Right kidney (tissue), 1 donor: ENCODE measurements at regions not wholly inside any gene's neighbourhood (a gene's known extent, or its start where the extent isn't known, plus 50 kb on each side); places are given as distances from the start of the nearest gene placed in this dataset.

ENCODE experiments used
- DNase-seq: peaks from one replicate; pipeline ENCODE4 v3.0.0-alpha.2; 2016

DNA sequence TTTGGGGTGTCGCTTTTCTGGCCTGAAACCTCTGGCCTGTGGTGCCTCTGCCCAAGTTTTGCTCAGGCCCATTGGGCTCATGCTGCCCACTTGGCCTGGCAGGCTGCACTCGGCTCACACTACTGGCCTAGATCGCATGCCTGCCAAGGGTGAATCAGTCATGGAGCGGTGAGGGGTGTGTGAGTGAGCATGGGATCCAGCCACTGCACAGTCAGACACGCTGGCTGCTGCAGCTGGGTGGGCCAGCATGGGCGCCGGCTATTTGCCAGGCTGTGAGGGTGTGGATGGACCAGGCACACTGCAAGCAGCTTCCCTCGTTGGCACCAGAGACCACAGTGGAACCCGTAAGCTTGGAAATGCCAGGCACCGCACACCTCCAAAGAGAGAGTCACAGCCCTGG, 145.4 kb upstream of the CNR1 start:
- DNase-seq = no peak

DNA sequence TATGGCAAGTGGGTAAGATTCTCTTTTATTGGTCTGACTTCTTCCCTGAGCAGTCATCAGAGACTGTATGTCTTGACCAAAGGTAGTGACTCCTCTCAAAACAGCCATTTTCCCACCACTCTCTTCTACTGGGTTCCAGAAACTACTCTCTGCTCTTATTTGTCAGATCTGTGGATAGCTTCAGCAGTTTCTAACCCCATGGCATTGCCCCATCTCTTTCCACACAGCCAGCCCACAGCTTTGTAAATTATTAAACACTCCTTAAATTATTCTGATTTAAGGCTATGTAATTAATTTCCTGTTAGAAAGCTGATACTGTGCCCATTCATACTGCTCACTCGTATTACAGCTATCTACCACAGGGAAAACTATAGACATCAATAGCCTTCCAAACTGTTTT, 138.4 kb upstream of the CNR1 start:
- DNase-seq = no peak

DNA sequence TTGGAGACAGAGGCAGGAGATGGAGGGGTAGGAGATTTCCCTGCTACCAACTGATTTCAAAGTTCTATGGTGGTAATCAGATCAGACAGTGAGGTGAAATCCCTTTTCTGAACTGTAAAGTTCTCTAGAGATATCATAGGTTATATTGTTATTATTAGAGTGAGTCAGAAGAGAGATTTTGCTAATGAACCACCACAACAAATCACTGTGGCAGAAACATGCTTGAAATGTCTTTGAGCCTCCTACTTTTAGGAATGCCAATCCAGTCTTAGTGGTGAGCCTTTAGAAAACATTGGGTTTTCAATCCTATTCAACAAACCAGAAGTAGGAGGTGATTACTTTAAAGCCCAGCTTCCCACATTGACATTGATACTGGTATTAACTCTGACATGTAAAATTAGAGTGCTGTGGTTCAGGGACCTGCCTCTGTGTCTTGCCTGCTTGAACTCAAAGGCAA, 136.7 kb upstream of the CNR1 start:
- DNase-seq = no peak

DNA sequence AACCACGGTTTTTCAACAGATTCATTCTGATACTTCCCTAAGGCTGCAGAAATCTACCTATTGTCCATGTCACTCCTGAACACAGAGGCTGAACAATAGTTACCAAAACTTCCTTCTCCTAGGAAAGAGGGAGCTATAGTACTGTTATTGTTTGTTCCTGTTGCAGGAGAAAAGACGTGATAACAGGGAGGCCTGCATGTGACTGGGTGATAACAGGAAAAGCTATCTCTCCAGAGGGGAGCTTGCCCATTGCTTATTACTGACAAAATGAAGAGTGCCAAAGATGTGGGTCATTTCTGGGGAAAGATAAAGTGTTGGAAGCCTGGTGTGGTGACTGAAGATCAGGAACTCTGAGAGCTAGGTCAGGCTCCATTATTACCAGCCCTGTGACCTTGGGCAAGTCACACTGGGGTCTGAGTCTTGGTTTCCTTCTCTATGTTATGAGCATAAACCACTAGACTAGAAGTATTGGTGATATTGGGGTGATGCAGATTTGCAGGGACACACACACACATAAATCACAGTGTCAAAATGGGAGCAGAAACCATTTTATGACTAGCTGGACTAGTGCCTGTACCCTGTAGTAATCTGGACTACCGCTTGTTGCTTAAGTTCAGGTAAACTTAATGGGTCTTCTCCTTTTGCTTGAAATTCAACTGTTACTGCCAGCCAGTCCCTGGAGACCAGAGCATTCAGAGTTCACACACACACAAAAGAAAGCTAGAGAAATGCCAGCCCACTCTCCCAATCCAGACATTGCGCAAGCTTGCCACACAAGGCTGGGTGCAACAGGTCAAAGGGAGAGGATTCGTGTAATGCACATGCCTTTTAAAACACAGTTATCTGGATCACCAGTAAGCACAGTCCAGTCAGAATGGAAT, 136.0 kb upstream of the CNR1 start:
- DNase-seq = no peak

DNA sequence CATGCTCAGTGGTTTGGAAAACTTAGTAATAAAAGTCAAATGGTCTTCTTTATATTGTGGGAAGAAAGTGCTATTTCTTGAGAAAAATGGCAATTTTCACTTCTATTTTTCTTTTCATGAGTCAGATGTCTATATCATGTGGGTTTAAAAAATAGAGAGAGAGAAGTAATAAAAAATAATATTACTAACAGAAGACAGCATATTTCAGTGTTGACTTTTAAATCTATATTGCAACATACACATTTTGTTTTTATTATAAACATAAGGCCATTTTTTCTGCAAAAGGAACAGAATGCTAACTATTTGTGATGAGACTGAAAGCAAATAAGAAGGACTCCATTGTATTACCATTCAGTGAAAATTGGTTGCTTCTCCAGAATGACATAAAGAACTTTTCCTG, 135.1 kb upstream of the CNR1 start:
- no peak for DNase-seq

DNA sequence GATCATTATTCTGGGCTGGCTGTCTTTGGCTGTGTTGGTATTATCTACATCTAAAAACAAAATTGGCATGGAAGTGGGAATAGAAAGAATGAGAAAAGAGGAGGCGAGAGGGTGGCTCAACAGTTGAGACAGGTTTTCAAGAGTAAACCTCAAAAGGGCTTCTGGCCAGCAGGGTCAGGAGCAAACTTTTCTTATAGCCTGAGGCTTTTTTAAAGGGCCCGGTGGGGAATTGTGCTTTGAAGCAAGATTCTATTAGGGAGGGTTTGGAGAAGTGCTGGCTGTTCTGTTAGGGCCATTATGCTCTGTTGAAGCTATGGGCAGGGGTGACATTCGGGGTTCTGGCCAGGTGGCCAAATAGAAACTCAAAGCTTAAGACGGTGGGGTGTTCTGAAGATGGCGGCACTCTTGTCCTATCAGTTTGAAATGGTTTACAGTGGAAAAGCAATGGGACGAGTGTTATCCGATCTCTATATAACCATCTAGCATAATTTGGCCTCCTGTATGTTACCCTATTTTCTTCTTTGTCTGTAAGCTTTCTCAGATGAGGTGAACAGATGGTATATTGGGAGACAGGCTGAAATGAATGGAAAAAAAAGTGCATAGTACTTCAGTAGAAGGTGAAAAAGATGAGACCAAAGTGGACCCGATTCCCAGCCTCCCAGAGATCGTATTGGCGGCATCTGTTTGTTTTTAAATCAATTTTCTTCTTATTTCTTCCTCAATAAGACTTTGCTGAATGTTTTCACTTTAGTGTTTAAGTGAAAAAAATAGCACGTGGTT, 132.1 kb upstream of the CNR1 start:
- no peak for DNase-seq

DNA sequence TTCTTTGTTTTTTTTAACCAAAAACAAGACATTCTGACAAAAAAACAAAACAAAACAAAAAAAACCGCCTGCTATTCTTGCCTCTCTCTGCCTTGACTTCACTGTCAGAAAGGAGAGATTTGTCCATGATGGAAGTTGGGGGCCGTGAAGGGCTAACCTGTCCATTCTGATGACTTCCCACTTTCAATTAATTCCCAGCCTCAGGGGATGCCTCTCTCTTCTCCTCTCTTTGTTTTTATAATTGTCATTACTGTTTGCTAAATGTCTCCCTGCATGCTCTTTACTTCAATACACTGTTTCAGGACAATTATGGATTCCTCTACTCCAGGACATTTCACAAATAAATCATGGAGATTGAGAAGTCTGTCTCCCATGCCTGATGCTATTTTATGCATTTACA, 130.5 kb upstream of the CNR1 start:
- DNase-seq = no peak

DNA sequence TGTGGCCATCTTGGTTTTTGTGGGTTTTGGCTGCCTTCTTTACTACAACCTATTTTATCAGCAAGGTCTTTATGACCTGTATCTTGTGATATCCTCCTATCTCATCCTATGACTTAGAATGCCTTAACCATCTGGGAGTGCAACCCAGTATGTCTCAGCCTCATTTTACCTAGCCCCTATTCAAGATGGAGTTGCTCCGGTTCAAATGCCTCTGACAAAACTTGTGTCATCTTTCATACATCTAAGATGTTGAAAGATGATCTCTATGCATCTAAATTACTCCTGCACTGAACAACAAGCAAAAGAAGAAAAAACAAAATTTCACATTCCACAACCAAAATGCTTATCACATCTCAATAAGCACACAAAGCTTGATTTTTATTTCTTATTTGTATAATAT, 129.5 kb upstream of the CNR1 start:
- no peak for DNase-seq

DNA sequence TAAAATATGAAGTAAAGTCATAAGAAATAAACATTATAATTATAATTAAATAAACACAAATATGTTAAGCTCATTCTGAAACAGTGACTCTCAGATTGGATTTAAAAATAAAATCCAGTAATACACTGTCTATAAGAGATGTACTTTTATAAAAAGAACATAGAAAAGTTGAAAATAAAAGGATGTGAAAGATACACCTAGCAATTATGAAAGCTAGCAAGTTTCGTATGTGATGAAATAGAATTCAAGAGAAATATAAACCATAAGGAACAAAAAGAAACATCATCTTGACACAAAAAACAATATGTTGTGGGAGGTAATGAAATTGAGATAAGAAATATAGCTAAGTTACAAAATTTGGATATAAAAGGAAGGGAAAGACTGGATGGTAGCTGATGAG, 128.6 kb upstream of the CNR1 start:
- DNase-seq = no peak

DNA sequence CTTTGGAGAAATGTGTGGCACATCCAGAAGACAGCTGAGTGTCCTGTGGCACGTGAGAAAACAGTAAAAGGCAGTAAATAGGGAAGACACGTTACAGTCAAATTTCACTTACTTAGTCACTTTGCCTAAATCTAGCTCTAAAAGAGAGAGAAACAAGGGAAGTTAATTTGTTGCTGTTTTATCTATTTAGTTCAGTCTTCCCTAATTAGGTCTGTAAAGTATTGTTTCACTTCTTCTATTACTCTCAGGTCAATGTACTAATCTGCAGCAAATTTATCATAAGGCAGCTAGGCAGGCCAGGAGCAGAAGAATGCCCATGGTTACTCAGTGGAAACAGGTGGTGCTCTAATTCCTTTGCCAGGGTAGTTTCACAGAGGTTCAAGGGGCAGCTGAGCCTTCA, 124.3 kb upstream of the CNR1 start:
- no peak for DNase-seq

DNA sequence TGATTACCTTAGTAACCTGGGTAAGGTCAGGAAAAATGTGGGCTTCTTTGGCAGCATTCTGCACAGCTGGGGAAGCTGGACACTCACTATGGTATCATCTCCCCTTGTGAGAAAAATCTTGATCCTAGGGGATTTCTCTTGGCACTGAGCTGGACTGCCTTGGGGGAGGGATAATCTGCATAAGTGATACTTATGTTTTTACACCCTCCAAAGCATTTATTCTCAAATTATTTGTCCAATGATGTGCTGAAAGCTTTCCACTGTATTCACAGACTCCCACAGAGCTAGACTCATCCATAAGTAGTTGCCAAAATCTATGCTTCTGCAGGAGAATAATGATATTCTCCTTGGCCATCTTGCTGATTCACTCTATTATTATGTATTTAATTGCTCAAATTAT, 121.5 kb upstream of the CNR1 start:
- no peak for DNase-seq

DNA sequence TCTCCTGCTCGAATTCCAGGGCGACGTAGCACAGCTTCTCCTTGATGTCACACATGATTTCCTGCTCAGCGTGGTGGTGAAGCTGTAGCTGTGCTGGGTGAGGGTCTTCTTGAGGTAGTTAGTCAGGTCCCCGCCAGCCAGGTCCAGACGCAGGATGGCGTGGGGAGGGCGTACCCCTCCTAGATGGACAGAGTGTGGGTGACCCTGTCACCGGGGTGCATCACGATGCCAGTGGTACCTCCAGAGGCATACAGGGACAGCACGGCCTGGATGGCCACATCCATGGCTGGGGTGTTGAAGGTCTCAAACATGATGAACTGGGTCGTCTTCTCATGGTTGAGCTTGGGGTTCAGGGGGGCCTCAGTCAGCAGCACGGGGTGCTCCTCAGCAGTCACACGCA, 110.2 kb upstream of the CNR1 start:
- no peak for DNase-seq

DNA sequence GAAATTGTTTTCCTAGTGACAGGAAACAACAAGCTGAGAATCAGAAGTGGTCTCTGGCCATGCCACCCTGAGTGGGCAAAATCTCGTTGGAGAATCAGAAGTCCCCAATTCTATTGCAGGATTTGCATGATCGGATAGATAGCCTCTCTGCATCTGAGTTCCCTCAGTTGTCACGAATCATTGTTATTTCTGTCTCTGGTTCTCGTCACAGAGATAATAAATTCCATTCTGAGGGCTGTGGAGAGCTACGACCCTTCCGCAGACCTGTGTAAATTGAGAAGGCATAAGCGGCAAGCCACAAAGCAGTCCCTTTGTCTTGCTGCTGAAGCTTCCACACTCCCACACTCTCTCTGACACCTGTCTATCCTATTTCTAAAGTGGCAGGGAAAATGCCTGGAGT, 102.4 kb upstream of the CNR1 start:
- peak; percentile 7 for DNase-seq

DNA sequence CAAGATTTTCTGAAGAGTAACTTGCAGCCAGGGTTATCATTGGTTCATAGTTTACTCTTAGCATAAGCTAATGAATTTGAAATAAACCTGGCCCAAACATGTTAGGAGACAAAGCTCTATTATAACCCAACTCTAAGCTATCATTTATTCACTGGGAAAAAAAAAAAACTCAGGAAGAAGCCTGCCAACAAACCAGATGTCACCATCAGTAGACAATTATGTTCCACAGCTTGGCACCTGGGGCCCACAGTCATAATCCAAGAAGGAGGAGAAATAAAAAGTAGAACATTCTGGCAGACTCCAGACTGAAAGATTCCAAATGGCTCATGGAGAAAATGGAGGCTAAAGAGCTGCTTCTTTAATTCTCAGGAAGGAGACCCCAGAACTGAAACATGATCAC, 100.0 kb upstream of the CNR1 start:
- DNase-seq = no peak

DNA sequence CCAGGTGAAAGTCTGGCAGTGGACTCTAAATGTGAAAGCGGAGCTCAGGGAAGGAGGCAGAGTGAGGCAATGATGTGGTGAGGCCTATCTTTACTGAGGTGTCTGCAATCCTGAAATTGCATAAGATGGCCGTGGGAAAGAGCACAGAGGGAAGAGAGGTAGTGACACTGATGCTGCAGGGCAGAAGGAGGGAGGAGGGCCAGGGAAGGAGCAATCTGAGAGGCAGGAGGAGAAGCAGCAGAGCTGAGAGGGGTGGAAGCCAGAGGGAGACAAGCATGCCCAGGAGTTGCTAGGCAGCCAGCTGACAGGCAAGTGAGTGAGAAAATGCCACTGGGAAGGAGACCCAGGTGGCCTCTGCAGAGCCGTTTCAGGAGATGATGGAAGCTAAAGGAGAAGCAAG, 97.4 kb upstream of the CNR1 start:
- DNase-seq = no peak

DNA sequence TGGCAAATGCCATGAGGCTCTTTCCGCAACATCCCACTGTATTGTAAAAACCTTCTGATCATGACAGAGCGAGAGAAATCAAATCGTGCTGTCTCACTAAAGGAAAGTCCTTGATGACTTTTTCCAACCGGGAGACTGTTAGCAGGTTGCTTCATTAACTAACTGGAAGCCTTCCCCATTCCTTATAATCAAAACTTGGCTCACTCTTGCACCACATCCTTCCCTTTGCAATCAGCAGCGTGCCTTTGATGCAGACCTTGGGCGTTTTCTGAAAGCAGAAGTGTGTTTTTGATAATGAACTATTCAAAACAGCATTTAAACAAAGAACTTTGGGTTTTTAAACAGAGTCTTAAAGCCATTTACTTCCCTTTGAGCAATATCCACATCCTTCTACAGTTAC, 96.2 kb upstream of the CNR1 start:
- DNase-seq = no peak

DNA sequence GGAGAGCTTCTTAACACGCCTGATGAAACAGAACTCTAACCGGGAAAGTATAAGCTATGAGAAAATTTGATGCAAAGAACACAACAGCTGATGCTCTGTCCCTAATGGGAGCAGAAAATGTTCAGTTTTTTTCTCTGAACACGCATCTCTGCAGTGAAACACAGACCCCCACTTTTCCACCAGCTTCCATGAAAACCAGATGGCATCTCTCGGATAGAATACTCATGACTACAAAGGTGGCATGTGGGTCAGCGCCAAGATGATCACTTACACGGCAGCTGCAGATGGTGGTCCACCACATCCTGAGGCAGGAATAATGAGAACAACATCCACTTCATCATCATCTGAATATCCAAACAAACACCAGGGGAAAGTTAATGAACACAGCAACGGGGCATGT, 85.2 kb upstream of the CNR1 start:
- no peak for DNase-seq

DNA sequence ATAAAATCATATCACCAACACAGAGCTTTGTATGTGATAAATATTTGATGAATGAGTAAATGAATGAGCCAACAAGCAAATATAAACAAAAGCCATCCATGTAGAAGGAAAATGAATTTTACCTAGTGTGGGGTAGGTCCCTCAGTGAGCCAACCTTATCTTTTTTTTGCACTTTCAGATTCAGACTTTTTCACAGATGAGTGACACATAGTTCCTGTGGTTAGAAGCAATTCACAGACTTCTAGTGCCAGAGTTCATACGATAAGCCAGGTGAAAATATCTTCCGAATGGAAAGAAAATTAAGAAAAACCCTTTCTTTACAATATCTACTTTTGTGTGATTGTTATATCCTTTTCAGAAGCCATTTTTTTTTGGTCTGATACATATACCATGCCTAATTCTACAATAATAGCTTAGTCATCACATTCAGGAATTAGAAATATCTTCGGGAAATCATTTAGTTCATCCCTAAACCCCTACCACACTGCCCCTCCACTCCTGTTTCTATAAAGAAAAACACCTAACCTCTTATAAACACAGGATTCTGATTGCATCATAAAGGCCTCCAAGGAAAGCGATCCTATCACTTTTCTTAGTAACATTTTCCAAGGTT, 82.7 kb upstream of the CNR1 start:
- DNase-seq = no peak

DNA sequence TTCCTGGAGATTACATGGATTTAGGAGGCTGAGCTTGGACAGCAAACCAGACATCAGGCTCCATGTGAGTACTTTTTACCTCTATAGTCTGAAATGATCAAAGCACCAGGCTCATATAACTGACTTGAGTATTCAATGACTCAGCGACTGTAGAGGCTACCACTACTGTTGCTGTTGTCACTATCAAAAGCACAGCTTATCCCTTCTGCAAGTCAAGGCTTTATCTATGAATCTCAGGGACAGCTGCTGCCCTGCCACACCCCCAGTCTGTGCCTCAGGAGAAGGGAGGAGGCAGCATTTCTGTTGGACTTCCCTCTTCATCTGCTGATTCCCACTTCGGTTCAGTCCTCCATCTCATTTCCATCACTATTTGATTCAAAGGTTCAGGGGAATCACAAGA, 80.5 kb upstream of the CNR1 start:
- DNase-seq = no peak

DNA sequence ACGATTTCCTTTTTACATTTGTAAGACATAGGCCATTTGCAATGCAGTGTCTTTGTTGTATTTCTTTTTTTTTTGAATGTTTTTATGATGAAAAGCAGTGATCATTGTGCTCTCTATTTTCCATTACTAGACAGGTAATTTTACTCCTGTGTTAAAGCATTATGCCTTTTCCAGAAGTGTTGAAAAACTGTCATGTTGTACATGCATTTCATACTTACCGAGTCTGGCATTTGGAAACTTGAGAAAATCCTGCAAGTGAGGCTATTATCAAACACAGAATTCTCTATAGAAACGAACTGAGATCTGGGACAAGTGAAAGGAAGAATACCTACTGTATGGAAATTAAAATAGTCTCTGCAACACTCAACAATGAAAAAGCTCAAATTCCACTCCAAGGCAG, 78.6 kb upstream of the CNR1 start:
- no peak for DNase-seq

DNA sequence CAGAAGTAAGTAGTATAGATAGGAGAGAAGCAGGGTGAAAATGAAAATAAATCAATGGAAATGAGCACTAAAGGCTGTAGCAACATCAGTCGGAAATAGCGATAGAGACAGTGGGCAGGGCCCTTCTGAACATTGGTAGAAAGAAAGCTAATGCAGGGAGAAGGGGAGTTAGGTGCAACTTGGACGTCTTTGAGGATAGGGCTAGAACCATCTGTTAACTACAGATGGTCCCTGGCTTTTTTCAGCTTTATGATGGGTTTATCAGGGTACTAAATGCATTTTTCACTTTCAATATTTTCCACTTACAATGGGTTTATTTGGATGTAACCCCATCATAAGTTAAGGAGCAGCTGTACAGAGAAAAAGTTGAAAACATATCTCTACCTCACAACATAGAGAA, 72.8 kb upstream of the CNR1 start:
- no peak for DNase-seq

DNA sequence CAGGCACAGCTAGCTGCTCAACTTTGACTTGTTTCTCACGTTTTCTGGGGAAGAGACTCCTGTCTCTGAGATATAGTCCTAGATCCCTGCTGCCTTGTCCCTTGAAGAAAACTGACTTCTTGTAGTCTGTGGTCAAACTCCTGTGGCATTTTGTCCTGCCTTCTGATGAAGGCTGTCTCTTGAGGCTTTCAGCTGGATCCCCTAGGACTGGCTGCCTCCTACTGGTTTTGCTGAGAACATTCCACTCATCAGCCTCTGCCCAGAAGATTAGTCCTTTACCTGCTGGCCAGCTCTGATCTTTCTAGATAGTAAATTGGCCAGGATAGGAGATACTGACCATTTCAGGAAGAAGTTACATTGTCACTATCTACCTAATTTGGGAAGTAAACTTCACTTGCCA, 71.9 kb upstream of the CNR1 start:
- DNase-seq = no peak

DNA sequence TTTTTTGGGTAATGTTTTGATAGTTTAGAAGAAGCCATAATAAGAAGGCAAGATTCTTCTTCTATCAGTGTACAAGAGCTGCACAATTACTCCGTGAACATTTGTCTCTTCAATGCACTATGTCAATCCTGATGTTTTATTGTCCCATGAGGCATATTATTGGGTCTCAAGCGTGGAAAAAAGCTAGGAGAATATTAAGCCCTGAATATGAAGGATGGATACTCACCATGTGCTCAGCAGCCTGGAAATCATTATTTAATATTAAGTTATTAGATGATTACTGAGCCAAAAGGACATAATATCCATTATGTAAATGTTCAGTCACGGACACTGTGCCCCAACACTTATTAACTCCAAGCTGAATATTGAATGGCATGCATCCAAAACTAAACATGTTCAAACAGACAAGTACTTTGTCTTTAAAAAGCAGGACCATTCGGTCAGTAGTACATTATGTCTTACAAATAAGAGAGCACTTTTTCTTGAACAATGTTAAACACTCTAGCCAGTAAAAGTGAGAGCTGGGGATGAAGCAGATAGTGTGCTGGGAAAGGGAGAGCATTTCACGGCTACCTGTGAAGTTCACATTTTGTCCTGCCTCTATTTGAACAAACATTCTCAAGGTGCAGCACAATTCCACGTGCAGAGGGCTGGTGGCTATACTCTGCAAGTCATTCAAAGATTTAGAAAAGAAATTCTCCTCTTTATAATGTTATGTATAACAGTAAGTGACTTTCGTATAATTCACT, 70.6 kb upstream of the CNR1 start:
- DNase-seq = no peak
